COLO668 (cell line): ENCODE measurements at regions not wholly inside any gene's neighbourhood (a gene's known extent, or its start where the extent isn't known, plus 50 kb on each side); places are given as distances from the start of the nearest gene placed in this dataset.

ENCODE experiments used
- DNase-seq: peaks from one replicate; lab custom pipeline; 2025; ENCODE audit not compliant: unreplicated experiment; lab: John Stamatoyannopoulos, UW

- no peak for DNase-seq
Measured at GRCh38 chr13:99893567-99893966, 78.0 kb downstream of the ZIC5 start.

DNA sequence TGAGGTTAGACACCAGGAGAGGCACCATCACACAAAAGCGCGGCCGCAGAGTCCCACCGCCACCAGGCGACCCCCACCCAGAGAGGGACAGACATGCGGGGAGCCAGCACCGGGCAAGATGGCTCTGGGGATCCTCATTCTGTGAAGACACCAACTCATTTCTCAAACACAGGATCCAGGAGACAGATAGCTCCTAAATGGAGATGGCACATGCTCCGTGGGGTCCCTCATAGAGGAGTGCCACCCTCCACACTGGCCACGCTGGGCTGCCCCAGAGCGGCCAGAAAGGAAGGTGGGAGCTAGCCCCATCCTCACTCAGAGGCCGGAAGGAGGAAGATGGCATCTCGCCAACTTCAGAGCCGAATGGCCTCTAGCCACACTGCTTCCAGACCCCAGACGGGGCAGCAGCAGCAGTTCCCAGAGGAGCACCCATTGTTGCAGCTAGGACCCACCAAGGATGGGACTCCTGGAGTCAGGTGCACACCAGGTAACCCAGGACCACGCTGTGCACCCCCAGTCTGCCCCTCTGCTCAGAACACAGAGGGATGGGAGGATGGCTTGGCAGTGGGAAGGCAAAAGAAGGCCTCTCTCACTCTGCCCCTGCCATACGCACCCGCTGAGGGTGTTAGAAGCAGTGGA lies 78.6 kb downstream of the ZIC5 start:
- DNase-seq = no peak

DNA sequence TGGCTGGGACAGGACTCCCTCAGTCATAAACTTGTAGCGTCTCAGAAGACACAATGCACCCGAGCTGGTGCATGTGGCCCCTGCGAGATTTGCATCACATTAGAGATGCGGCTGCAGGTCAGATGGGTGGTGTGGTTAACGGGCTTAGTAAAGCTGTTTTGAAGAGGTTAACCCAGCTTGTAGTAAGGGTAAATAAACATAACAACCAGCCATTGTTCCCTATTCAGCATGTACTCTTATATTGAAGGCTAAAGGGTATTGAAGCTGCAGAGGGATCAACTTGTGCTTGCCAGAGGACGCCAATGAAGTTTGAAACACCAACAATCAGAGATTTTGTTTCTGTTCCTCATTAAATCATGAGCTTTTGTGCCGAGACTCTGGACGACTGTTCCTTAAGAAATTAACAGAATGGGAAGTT lies 79.4 kb downstream of the ZIC5 start:
- no peak for DNase-seq

DNA sequence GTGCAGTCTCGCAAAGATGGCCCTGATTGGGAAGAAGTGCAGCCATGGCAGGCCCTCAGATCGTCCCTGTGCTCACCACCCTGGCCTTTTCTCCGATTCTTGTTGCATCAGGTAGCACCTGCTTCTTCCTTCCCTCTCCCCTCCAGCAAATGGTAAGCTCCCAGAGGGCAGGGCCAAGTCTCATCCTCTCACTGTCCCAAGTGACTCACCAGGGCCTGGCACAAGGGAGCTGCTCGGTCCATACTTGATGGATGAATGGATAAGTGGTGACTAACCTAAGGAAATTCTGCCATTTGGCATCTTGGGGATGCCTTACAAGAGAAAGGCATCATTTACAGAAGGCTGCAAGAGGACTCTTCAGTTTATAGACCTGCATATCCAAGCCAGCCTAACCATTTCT lies 84.9 kb downstream of the ZIC5 start:
- DNase-seq = no peak

DNA sequence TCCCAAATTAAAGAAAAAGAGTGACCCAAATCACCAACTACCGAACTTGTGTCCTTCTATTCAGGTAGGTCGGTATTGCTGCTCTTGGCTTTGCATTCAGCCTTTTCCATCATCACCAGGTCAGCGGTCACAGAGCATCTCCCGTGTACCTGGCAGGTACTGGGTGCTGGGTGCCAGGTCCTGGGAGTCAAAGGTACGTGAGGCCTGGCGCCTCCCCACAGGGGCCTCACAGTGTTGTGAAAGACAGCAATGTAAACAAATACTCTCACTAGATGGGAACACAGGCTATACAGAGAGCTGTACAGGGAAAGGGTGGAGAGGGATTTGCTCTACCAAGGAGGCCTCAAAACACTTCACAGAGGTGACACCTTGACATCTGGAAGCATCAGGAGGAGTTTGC lies 86.7 kb downstream of the ZIC5 start:
- no peak for DNase-seq

DNA sequence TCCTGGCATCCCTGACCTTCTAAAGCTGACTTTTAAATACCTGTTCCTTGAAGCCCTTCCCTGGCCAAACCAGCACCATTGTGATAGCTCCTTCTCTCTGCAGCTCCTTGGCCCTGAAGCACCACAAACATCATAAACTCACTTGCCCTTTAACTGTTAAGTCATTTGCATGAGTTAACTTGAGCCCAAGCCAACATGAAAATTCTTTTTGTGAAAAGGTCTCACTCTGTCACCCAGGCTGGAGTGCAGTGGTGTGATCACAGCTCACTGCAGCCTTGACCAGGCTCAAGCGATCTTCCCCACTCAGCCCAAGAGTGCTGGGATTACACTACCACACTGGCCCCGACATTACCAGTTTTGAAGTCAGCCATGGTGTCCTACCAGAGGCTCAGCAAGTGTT lies 87.8 kb downstream of the ZIC5 start:
- no peak for DNase-seq

GRCh38 chr13:99878921-99879610 lies 92.5 kb downstream of the ZIC5 start:
- DNase-seq = no peak

DNA sequence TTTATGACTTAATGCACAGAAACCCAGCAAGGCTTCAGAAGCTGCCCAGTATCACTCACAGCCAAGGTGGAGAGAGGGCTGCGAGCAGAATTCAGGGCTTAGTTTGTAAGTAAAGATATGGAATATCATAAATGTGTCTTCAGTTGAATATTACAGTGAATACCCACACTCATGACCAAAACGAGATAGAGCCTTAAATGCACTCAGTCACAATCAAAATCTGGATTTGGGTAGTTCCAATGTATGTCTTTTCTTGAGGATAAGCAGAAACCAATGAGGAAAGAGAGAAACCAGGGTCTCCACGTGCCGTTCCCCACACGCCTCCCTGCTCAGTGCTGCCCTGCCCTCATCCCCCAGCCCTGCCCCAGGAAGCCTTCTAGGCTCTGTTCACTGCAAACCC lies 94.9 kb downstream of the ZIC5 start:
- DNase-seq = no peak

DNA sequence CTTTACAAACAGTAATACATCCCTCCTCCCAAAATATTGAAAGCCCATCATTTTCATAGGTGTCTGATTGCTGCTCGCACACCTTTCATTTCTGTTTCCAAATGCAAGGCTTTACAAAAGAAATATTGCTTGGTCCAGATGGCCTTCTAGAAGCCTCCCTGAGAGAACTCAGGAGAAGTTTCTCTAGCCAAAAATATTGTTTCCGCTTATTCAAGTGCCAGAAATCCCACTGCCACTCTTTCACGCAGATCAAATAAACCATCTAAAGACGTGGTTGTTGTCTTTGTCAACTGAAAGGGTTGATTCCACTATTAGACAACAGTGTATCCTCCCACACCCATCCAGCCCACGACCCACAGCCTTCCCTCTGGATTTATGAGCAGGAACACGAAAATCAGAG lies 96.2 kb downstream of the ZIC5 start:
- DNase-seq = no peak

- no peak for DNase-seq
Measured at GRCh38 chr13:99873832-99874430, 97.6 kb downstream of the ZIC5 start.

GRCh38 chr13:99873141-99873540 lies 98.4 kb downstream of the ZIC5 start:
- no peak for DNase-seq

DNA sequence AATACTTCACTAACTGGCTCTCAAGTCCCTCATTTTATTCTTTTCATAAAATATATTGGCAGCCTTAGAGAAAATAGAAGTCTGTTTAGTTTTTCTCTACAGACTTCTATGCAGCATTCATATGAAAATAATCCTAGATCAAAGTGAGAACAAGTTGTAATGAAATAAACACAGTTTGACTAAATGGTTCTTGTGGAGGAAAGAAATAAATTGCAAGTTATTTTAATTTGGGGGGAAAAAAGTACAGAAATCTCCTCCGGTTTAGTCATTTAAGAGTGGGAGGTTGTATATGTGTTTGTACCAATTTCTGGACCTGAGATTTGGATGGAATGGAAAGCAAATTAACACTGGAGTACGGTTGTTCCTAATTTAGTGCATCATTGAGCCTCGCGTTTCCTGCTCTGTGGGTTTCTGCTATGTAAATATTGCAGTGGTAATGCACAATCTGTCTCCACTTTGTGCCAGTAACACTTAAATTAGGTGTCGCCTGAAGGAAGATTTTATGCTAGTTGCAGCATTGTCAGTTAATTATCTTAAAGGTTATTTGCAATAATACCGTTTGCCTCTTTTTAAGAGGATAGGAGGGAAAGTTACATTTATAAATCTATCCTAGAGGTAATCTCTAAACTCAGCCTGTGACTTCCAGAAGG lies 100.2 kb downstream of the ZIC5 start:
- peak; percentile 63 for DNase-seq

GRCh38 chr13:99870541-99870940 lies 101.0 kb downstream of the ZIC5 start:
- DNase-seq = peak; percentile 60

DNA sequence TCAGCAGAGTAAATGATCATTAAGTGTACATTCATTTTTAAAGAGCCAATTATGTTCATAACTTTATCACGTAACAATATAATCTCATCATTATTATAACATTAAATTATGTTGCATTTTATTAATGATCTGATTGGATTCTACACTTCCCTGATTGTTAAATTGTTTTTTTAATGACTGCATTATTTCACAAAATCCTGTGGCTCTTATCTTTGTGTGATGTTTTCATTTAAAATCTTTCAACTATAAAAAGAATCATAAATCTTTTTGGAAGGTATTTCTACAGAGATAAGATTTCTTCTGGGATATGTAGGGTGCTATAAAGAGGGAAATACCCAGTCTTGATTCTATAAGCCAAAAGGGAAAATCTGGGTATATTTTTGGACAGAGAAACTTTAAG lies 101.7 kb downstream of the ZIC5 start:
- DNase-seq = no peak

DNA sequence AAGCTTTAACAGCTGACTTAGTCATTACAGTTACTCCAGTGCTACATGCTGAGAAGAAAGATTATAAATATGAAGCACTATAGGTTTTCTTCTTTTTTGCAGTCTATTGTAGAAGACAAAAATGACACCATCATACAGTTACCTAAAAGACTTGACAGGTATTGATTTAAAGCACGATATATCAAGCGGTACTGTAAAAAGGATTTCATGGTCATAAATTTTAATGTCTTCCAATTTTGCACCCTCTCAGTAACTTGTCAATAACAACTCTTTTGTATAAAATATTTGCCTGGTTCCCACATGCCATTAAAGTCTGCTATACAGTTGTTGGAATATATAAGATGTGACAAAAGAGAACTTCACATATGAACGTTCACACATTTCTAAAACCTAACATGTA lies 102.8 kb downstream of the ZIC5 start:
- no peak for DNase-seq

GRCh38 chr13:99867535-99868257 lies 103.9 kb downstream of the ZIC5 start:
- no peak for DNase-seq

GRCh38 chr13:99866781-99867180 lies 104.8 kb downstream of the ZIC5 start:
- DNase-seq = no peak

- DNase-seq = no peak
Measured at GRCh38 chr13:99865420-99865930, 106.1 kb downstream of the ZIC5 start.

GRCh38 chr13:99864627-99864990 lies 107.0 kb downstream of the ZIC5 start:
- DNase-seq = no peak

- DNase-seq = no peak
Measured at GRCh38 chr13:99863789-99864626, 107.6 kb downstream of the ZIC5 start.
